ENCODE measurements at regions not wholly inside any gene's neighbourhood (a gene's known extent, or its start where the extent isn't known, plus 50 kb on each side); places are given as distances from the start of the nearest gene placed in this dataset.
"Not testable (repeated sequence)": the region's sequence is repeated elsewhere in the genome, so short reads cannot be mapped to it uniquely, and the experiment has no call there.

- DNase-seq: no peak
Measured at GRCh38 chr4:164095313-164096110, 601.0 kb downstream of the TMA16 start.

GRCh38 chr4:164096766-164097518, 602.5 kb downstream of the TMA16 start:
- DNase-seq: no peak

GRCh38 chr4:164100741-164101365, 606.4 kb downstream of the TMA16 start:
- DNase-seq: not testable (repeated sequence)

GRCh38 chr4:164108971-164109370, 614.5 kb downstream of the TMA16 start:
- DNase-seq: no peak

GRCh38 chr4:164109503-164109902, 615.0 kb downstream of the TMA16 start:
- no peak for DNase-seq

GRCh38 chr4:164115236-164115635, 620.7 kb downstream of the TMA16 start:
- peak; percentile 65 to 68 for DNase-seq

- no peak for DNase-seq
Measured at GRCh38 chr4:164116286-164116685, 621.8 kb downstream of the TMA16 start.

GRCh38 chr4:164134388-164134787, 619.5 kb upstream of the SMIM31 start:
- no peak for DNase-seq

- no peak for DNase-seq
Measured at GRCh38 chr4:164136180-164136616, 617.7 kb upstream of the SMIM31 start.

- DNase-seq: no peak
Measured at GRCh38 chr4:164138521-164138920, 615.4 kb upstream of the SMIM31 start.

GRCh38 chr4:164139291-164139690, 614.6 kb upstream of the SMIM31 start:
- DNase-seq: no peak

- not testable (repeated sequence) for DNase-seq
Measured at GRCh38 chr4:164141755-164142375, 612.1 kb upstream of the SMIM31 start.

- no peak for DNase-seq
Measured at GRCh38 chr4:164154416-164154815, 599.5 kb upstream of the SMIM31 start.

- no peak for DNase-seq
Measured at GRCh38 chr4:164169591-164169990, 584.3 kb upstream of the SMIM31 start.

- no peak for DNase-seq
Measured at GRCh38 chr4:164177153-164177552, 576.8 kb upstream of the SMIM31 start.

- DNase-seq: no peak
Measured at GRCh38 chr4:164177753-164178152, 576.2 kb upstream of the SMIM31 start.

GRCh38 chr4:164188236-164188635, 565.7 kb upstream of the SMIM31 start:
- DNase-seq: no peak

- DNase-seq: no peak
Measured at GRCh38 chr4:164192844-164193243, 561.1 kb upstream of the SMIM31 start.

GRCh38 chr4:164193676-164194075, 560.3 kb upstream of the SMIM31 start:
- no peak for DNase-seq

- DNase-seq: no peak
Measured at GRCh38 chr4:164197556-164197955, 556.4 kb upstream of the SMIM31 start.

GRCh38 chr4:164203476-164203875, 550.5 kb upstream of the SMIM31 start:
- DNase-seq: no peak

- DNase-seq: no peak
Measured at GRCh38 chr4:164204434-164204833, 549.5 kb upstream of the SMIM31 start.
